Activated CD4-positive, alpha-beta T cell treated with anti-CD3 and anti-CD28 coated beads, Interleukin-2, amount 10 ng/mL, durations not matched to agents 24 days and 14 days (primary cell): ENCODE measurements at regions not wholly inside any gene's neighbourhood (a gene's known extent, or its start where the extent isn't known, plus 50 kb on each side); places are given as distances from the start of the nearest gene placed in this dataset.

Experiments
- DNase-seq: peaks from one replicate; pipeline ENCODE4 v3.0.0; 2022
- H3K27ac Mint-ChIP-seq: one replicate; pipeline ENCODE4 v1.8.0; 2022; ENCODE audit warnings: mild to moderate bottlenecking, mixed read lengths
- H3K27me3 Mint-ChIP-seq: one replicate; pipeline ENCODE4 v1.8.0; 2022; ENCODE audit warnings: mixed read lengths
- H3K36me3 Mint-ChIP-seq: one replicate; pipeline ENCODE4 v1.8.0; 2022; ENCODE audit warnings: low read depth, mild to moderate bottlenecking, mixed read lengths
- H3K4me1 Mint-ChIP-seq: one replicate; pipeline ENCODE4 v1.8.0; 2021; ENCODE audit warnings: mixed read lengths
- H3K4me3 Mint-ChIP-seq: one replicate; pipeline ENCODE4 v1.8.0; 2022; ENCODE audit warnings: mild to moderate bottlenecking, moderate library complexity, mixed read lengths
- H3K9me3 Mint-ChIP-seq: one replicate; pipeline ENCODE4 v1.8.0; 2021; ENCODE audit warnings: mixed read lengths
- intact Hi-C: fragments of 100-400 bp; cut with micrococcal nuclease; formaldehyde crosslinking; loops from one replicate; pipeline ENCODE4 v1.15.1; 2023

- Mint-ChIP-seq H3K4me1 (no peaks in the 10 kb centered on the region), H3K36me3 (no peaks in the 10 kb centered on the region), H3K27me3 (no peaks in the 10 kb centered on the region), H3K9me3 (no peaks in the 10 kb centered on the region), H3K27ac (no peak overlapping the region), H3K4me3 (no peak overlapping the region)
- intact Hi-C loops, result no loop called here
- DNase-seq, result no peak
Measured at GRCh38 chr1:191528275-191528674, 630.0 kb upstream of the RGS18 start.

DNA sequence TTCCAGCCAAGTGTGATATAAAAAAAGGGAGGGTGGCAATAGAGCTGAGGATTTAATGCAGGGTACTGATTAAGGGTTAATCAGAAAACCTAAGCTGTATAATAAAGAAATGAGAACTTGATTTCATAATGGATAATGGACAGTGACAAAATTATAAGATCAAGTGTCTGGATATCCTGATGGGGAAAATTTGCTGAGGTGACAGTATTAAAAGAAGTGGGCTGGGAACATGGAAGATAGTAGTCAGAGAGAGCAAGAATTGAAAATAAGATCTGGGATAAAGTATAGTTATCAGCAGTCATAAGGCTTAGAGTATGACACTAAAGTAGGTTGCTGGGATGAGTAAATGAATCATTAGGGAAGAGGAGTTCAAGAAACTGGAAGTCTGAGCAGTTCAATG lies 627.3 kb upstream of the RGS18 start:
- no peak for DNase-seq
- no peak overlapping the region for H3K4me3 Mint-ChIP-seq
- intact Hi-C loops, result no loop called here
- H3K4me1 Mint-ChIP-seq, result no peaks in the 10 kb centered on the region
- no peaks in the 10 kb centered on the region for H3K9me3 Mint-ChIP-seq
- no peaks in the 10 kb centered on the region for H3K27me3 Mint-ChIP-seq
- H3K36me3 Mint-ChIP-seq, result no peaks in the 10 kb centered on the region
- H3K27ac Mint-ChIP-seq, result no peak overlapping the region

DNA sequence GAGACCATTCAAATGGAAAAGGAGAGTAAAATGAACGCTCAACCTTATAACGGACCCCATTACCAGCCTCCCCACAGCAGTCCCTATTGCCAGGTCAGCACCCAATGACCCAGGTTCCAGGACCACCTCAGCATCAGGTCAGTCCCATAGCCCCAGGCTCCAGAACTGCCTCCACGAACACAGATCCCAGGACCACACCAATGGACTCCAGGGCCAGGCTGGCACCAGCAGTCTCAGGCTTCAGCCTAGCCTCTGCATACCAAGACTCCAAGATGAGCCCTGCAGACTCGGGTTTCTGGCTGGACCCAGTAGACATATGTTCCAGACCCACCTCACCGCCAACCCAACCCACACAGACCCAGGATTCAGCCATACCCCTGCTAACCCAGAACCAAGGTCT lies 625.0 kb upstream of the RGS18 start:
- no peak overlapping the region for H3K4me3 Mint-ChIP-seq
- no peaks in the 10 kb centered on the region for H3K36me3 Mint-ChIP-seq
- no peaks in the 10 kb centered on the region for H3K9me3 Mint-ChIP-seq
- H3K27me3 Mint-ChIP-seq, result no peaks in the 10 kb centered on the region
- no peaks in the 10 kb centered on the region for H3K4me1 Mint-ChIP-seq
- H3K27ac Mint-ChIP-seq, result no peak overlapping the region
- intact Hi-C loops, result no loop called here
- no peak for DNase-seq

GRCh38 chr1:191536791-191537429 lies 621.4 kb upstream of the RGS18 start:
- Mint-ChIP-seq H3K27ac (no peak overlapping the region), H3K4me3 (no peak overlapping the region), H3K9me3 (no peaks in the 10 kb centered on the region), H3K36me3 (no peaks in the 10 kb centered on the region), H3K4me1 (no peaks in the 10 kb centered on the region), H3K27me3 (no peaks in the 10 kb centered on the region)
- DNase-seq, result no peak
- intact Hi-C loops, result no loop called here

DNA sequence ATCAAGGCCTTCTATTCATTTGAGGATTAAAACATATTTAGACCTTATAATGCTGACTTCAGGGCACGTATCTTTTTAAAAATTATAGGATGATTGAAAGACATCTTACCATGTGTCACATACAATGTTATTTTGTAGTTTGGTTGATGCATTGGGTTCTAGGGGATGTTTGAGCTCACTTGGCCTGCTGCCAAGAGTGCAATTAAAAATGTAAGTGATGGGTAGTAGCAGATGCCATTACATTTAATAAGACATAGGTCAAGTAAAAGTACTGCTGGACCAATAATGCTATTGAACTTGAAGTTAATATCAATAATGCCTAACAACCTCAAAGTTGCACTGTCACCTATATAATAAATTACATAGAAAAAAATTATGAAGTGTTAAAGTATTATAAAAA lies 616.5 kb upstream of the RGS18 start:
- intact Hi-C loops, result no loop called here
- Mint-ChIP-seq H3K27me3 (no peaks in the 10 kb centered on the region), H3K9me3 (no peaks in the 10 kb centered on the region), H3K4me1 (no peaks in the 10 kb centered on the region), H3K36me3 (no peaks in the 10 kb centered on the region), H3K4me3 (no peak overlapping the region), H3K27ac (no peak overlapping the region)
- DNase-seq, result no peak

DNA sequence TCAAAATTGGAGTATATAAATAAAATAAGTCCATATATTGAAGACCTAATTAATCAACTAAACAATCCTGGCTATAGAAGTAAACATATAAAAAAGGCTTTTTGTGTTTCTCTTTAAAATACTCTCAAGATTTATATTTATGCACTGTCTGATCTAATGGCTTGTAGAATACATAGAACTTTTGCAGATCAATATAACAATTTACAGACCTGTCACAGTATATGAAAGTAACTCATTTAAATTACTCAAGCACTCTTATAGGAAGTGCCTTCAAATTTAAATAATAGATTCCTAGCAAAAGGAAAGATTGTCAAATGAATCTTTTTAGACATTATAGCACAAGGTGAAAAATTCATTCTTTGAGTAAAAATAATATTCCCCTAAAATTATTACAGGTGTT lies 615.8 kb upstream of the RGS18 start:
- H3K27ac Mint-ChIP-seq, result no peak overlapping the region
- no peak for DNase-seq
- H3K36me3 Mint-ChIP-seq, result no peaks in the 10 kb centered on the region
- no peaks in the 10 kb centered on the region for H3K9me3 Mint-ChIP-seq
- no peak overlapping the region for H3K4me3 Mint-ChIP-seq
- H3K4me1 Mint-ChIP-seq, result no peaks in the 10 kb centered on the region
- H3K27me3 Mint-ChIP-seq, result no peaks in the 10 kb centered on the region
- intact Hi-C loops, result no loop called here

DNA sequence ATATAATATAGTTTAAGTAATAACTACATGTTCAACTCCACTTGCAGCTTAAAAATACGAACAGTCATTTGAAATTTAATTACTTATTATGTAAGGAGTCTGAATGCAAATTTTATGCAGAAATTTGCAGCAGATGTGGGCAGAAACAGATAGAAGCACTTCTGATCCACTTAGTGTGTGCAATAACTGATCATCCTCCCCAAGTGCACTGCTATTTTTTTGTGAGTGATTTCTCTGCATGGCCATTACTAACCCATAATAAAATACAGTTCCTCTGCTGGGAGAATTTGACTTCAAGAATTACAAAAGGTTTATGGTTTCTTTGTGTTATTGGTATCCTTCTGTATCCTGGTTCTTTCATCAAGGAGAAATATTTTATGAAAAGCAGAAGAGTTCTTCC lies 611.5 kb upstream of the RGS18 start:
- intact Hi-C loops, result no loop called here
- DNase-seq, result no peak
- Mint-ChIP-seq H3K4me1 (no peaks in the 10 kb centered on the region), H3K27me3 (no peaks in the 10 kb centered on the region), H3K4me3 (no peak overlapping the region), H3K36me3 (no peaks in the 10 kb centered on the region), H3K9me3 (no peaks in the 10 kb centered on the region), H3K27ac (no peak overlapping the region)

GRCh38 chr1:191551019-191551418 lies 607.2 kb upstream of the RGS18 start:
- Mint-ChIP-seq H3K27ac (no peak overlapping the region), H3K9me3 (no peaks in the 10 kb centered on the region), H3K36me3 (no peaks in the 10 kb centered on the region), H3K4me1 (no peaks in the 10 kb centered on the region), H3K4me3 (no peak overlapping the region), H3K27me3 (no peaks in the 10 kb centered on the region)
- intact Hi-C loops, result no loop called here
- DNase-seq, result no peak

DNA sequence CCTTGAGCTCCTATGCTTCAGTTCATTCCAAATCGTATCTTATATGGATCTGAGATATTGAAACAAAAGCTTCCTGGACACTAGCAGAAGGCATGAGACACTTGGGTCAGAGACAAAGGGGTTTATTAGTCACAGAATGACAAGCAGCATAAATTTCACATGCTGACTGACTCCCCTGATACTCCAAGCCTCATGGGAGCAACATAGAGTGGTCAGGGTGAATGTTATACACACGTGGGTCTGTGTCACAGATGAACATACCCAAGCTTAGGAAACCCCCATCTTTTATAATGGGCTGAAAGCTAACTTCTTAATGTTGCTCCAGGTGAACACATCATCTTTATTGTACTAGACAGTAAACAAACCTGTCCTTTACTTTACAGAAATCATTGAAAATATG lies 599.9 kb upstream of the RGS18 start:
- Mint-ChIP-seq H3K4me3 (no peak overlapping the region), H3K4me1 (no peaks in the 10 kb centered on the region), H3K9me3 (no peaks in the 10 kb centered on the region), H3K27ac (no peak overlapping the region), H3K36me3 (no peaks in the 10 kb centered on the region), H3K27me3 (no peaks in the 10 kb centered on the region)
- intact Hi-C loops, result no loop called here
- DNase-seq, result no peak

DNA sequence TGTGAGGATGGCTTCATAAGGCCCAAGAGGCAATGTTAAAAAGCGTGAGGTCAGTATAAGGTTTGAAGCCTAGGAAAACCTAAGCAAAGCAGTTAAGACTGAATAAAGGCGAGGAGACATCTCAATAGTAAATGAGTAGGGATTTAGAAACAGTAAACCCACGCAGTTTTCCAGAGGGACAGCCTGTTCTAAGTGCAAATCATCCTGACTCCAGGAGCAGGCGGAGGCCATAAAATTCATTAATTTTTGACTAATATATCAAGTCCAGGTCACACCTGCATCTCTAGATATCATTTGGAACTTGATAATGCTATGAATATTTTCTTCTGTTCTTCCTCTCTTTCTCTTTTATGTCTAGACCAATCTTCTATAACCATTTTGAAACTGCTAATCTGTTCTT lies 597.0 kb upstream of the RGS18 start:
- H3K4me3 Mint-ChIP-seq, result no peak overlapping the region
- intact Hi-C loops, result no loop called here
- H3K9me3 Mint-ChIP-seq, result no peaks in the 10 kb centered on the region
- H3K36me3 Mint-ChIP-seq, result no peaks in the 10 kb centered on the region
- no peak overlapping the region for H3K27ac Mint-ChIP-seq
- no peak for DNase-seq
- no peaks in the 10 kb centered on the region for H3K27me3 Mint-ChIP-seq
- no peaks in the 10 kb centered on the region for H3K4me1 Mint-ChIP-seq

DNA sequence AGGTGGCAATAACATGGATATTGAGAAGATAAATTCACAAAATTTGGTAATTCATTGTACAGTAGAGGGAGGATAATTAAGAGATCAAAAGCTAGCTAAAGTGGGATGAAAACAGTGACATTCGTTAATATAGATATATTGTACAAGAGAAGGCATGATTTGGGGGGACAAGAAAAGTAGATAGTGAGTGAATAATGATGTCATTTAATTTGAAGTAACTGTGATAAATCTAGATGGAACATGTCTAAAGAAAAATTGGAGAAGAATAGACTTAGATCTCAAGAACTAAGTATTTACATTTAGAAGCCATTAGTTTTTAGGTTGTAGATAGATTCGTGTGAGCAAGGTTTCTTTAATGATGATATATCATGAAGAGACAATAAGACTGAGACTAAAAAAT lies 594.0 kb upstream of the RGS18 start:
- intact Hi-C loops, result no loop called here
- DNase-seq, result no peak
- Mint-ChIP-seq H3K4me3 (no peak overlapping the region), H3K36me3 (no peaks in the 10 kb centered on the region), H3K9me3 (no peaks in the 10 kb centered on the region), H3K27me3 (no peaks in the 10 kb centered on the region), H3K27ac (no peak overlapping the region), H3K4me1 (no peaks in the 10 kb centered on the region)

DNA sequence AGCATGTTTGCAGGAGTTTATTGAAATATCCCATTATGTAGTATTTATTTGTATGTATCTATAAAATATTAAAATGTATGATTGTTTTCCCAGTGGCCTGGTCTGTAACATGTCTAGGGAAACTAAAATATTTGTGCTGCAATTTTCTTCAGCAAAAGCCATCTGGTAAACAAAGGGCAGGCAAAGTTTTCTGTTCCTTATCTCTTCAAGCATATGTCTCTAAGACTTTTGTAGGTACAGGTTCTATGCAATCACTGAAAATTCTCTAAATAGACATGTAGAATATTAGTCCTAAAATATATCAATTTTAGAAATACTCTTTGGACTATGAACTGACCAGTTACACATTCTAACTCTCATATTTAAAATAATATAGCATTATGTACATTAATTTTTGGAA lies 585.8 kb upstream of the RGS18 start:
- Mint-ChIP-seq H3K4me3 (no peak overlapping the region), H3K9me3 (no peaks in the 10 kb centered on the region), H3K27ac (no peak overlapping the region), H3K27me3 (no peaks in the 10 kb centered on the region), H3K36me3 (no peaks in the 10 kb centered on the region), H3K4me1 (no peaks in the 10 kb centered on the region)
- no peak for DNase-seq
- intact Hi-C loops, result no loop called here

GRCh38 chr1:191575180-191575579 lies 583.1 kb upstream of the RGS18 start:
- Mint-ChIP-seq H3K27me3 (no peaks in the 10 kb centered on the region), H3K4me3 (no peak overlapping the region), H3K9me3 (no peaks in the 10 kb centered on the region), H3K36me3 (no peaks in the 10 kb centered on the region), H3K27ac (no peak overlapping the region), H3K4me1 (no peaks in the 10 kb centered on the region)
- no peak for DNase-seq
- intact Hi-C loops, result no loop called here

DNA sequence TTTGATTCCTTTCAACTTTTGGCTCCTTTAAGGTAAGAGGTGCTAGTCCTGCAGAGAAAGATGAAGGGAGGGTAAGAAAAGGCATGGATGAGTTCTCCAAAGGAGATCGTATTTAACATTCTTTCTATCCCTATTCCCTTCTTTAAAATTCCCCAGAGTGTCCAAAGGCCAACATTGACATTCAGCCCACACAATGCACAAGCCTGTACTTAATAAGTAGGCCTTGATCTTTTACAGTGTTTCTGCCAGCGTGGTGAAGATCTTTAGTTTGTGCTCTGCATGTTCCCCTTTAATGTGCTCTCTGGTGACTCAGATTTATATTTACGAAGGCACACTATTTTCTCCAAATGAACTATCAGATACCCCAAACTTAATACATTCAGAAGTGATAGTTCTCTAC lies 582.5 kb upstream of the RGS18 start:
- intact Hi-C loops, result no loop called here
- Mint-ChIP-seq H3K27me3 (no peaks in the 10 kb centered on the region), H3K36me3 (no peaks in the 10 kb centered on the region), H3K27ac (no peak overlapping the region), H3K4me3 (no peak overlapping the region), H3K9me3 (no peaks in the 10 kb centered on the region), H3K4me1 (no peaks in the 10 kb centered on the region)
- no peak for DNase-seq

- no peaks in the 10 kb centered on the region for H3K9me3 Mint-ChIP-seq
- H3K27ac Mint-ChIP-seq, result no peak overlapping the region
- no peak for DNase-seq
- no peaks in the 10 kb centered on the region for H3K27me3 Mint-ChIP-seq
- no peaks in the 10 kb centered on the region for H3K4me1 Mint-ChIP-seq
- H3K4me3 Mint-ChIP-seq, result no peak overlapping the region
- H3K36me3 Mint-ChIP-seq, result no peaks in the 10 kb centered on the region
- intact Hi-C loops, result no loop called here
Measured at GRCh38 chr1:191577213-191577612, 581.0 kb upstream of the RGS18 start.
